ENCODE measurements at regions not wholly inside any gene's neighbourhood (a gene's known extent, or its start where the extent isn't known, plus 50 kb on each side); places are given as distances from the start of the nearest gene placed in this dataset.

- CTCF ChIA-PET, result no interaction called here
- Mint-ChIP-seq H3K36me3 (ENCODE audit: low read depth) (no peaks in the 10 kb centered on the region), H3K4me3 (no peak overlapping the region), H3K9me3 (no peaks in the 10 kb centered on the region), H3K27ac (no peak overlapping the region), H3K4me1 (no peaks in the 10 kb centered on the region), H3K27me3 (peaks cover 2% of the 10 kb centered on the region)
- intact Hi-C loops (cut with micrococcal nuclease), result no loop called here
- ATAC-seq (ENCODE audit: low read depth) (no peak), DNase-seq (no peak)
- POLR2A ChIA-PET, result no interaction called here
- TF ChIP-seq CTCF (IDR thresholded peaks at IDR 0.05), result no peak
Observed at GRCh38 chr1:68372487-68372886, 77.3 kb downstream of the RPE65 start.

GRCh38 chr1:68370101-68370915 is 79.4 kb downstream of the RPE65 start:
- ATAC-seq (ENCODE audit: low read depth) (no peak), DNase-seq (no peak)
- no peaks in the 10 kb centered on the region for H3K9me3 Mint-ChIP-seq
- POLR2A ChIA-PET, result no interaction called here
- H3K27ac Mint-ChIP-seq, result no peak overlapping the region
- no peak overlapping the region for H3K4me3 Mint-ChIP-seq
- CTCF ChIA-PET, result no interaction called here
- intact Hi-C loops (cut with micrococcal nuclease), result no loop called here
- no peak for TF ChIP-seq CTCF (IDR thresholded peaks at IDR 0.05)
- H3K36me3 Mint-ChIP-seq (ENCODE audit: low read depth), result no peaks in the 10 kb centered on the region
- H3K27me3 Mint-ChIP-seq, result peaks cover 6% of the 10 kb centered on the region
- H3K4me1 Mint-ChIP-seq, result no peaks in the 10 kb centered on the region

- no peak for TF ChIP-seq CTCF (IDR thresholded peaks at IDR 0.05)
- Mint-ChIP-seq H3K27me3 (peaks cover 3% of the 10 kb centered on the region), H3K9me3 (no peaks in the 10 kb centered on the region), H3K36me3 (ENCODE audit: low read depth) (no peaks in the 10 kb centered on the region), H3K27ac (no peak overlapping the region), H3K4me3 (no peak overlapping the region), H3K4me1 (no peaks in the 10 kb centered on the region)
- ATAC-seq (ENCODE audit: low read depth) (no peak), DNase-seq (no peak)
- POLR2A ChIA-PET, result no interaction called here
- intact Hi-C loops (cut with micrococcal nuclease), result no loop called here
- CTCF ChIA-PET, result no interaction called here
Observed at GRCh38 chr1:68366572-68366971, 83.2 kb downstream of the RPE65 start.

- POLR2A ChIA-PET, result no interaction called here
- Mint-ChIP-seq H3K4me1 (no peaks in the 10 kb centered on the region), H3K27me3 (peaks cover 3% of the 10 kb centered on the region), H3K36me3 (ENCODE audit: low read depth) (no peaks in the 10 kb centered on the region), H3K9me3 (no peaks in the 10 kb centered on the region), H3K4me3 (no peak overlapping the region), H3K27ac (no peak overlapping the region)
- ATAC-seq (ENCODE audit: low read depth) (no peak), DNase-seq (no peak)
- no peak for TF ChIP-seq CTCF (IDR thresholded peaks at IDR 0.05)
- intact Hi-C loops (cut with micrococcal nuclease), result no loop called here
- CTCF ChIA-PET, result no interaction called here
Observed at GRCh38 chr1:68365709-68366382, 83.9 kb downstream of the RPE65 start.

- H3K27me3 Mint-ChIP-seq, result peaks cover 5% of the 10 kb centered on the region
- H3K9me3 Mint-ChIP-seq, result no peaks in the 10 kb centered on the region
- H3K4me1 Mint-ChIP-seq, result peaks cover 16% of the 10 kb centered on the region
- TF ChIP-seq CTCF (IDR thresholded peaks at IDR 0.05), result no peak
- intact Hi-C loops (cut with micrococcal nuclease), result no loop called here
- no peak overlapping the region for H3K4me3 Mint-ChIP-seq
- ChIA-PET POLR2A (no interaction called here), CTCF (no interaction called here)
- ATAC-seq (ENCODE audit: low read depth), result no peak
- no peaks in the 10 kb centered on the region for H3K36me3 Mint-ChIP-seq (ENCODE audit: low read depth)
- DNase-seq, result no peak
- no peak overlapping the region for H3K27ac Mint-ChIP-seq
Observed at GRCh38 chr1:68363339-68363738, 86.4 kb downstream of the RPE65 start.

Measured in activated B cell treated with CpG ODN at 0.5 μM for 24 hours (primary cell).